ENCODE measurements at regions not wholly inside any gene's neighbourhood (a gene's known extent, or its start where the extent isn't known, plus 50 kb on each side); places are given as distances from the start of the nearest gene placed in this dataset.

- Histone ChIP-seq H3K79me2 (ENCODE audit: low read length) (no peaks in the 10 kb centered on the region), H3K4me1 (ENCODE audit: low read length) (peaks cover 6% of the 10 kb centered on the region), H4K20me1 (ENCODE audit: insufficient read depth, low read length) (no peaks in the 10 kb centered on the region; the same call in 1 of the 2 replicates), H3K27me3 (ENCODE audit: low read depth, low read length) (peaks cover 33% of the 10 kb centered on the region), H3K27ac (ENCODE audit: low read length) (no peak overlapping the region), H3K4me2 (ENCODE audit: low read length) (no peak overlapping the region), H2AFZ (ENCODE audit: low read depth, low read length) (no peak overlapping the region), H3K36me3 (replicated peaks; ENCODE audit: low read depth, low read length) (no peaks in the 10 kb centered on the region), H3K9me3 (ENCODE audit: insufficient read depth, low read length) (no peaks in the 10 kb centered on the region), H3K9ac (ENCODE audit: low read length) (no peak overlapping the region), H3K4me3 (ENCODE audit: low read length) (no peak overlapping the region)
- no peak for TF ChIP-seq EZH2phosphoT487 (IDR thresholded peaks at IDR 0.05; ENCODE audit: low read depth)
- TF ChIP-seq CTCF (IDR thresholded peaks at IDR 0.05; ENCODE audit: low read depth, low read length) = no peak
Observed at GRCh38 chr12:75766263-75767160, 255.1 kb upstream of the KRR1 start.

GRCh38 chr12:75765170-75766059 lies 254.0 kb upstream of the KRR1 start:
- Histone ChIP-seq H3K27ac (ENCODE audit: low read length) (no peak overlapping the region), H3K27me3 (ENCODE audit: low read depth, low read length) (peaks cover 28% of the 10 kb centered on the region), H3K4me1 (ENCODE audit: low read length) (peaks cover 16% of the 10 kb centered on the region), H3K9me3 (ENCODE audit: insufficient read depth, low read length) (no peaks in the 10 kb centered on the region), H3K9ac (ENCODE audit: low read length) (no peak overlapping the region), H3K4me2 (ENCODE audit: low read length) (no peak overlapping the region), H4K20me1 (ENCODE audit: insufficient read depth, low read length) (no peaks in the 10 kb centered on the region; the same call in 1 of the 2 replicates), H3K4me3 (ENCODE audit: low read length) (no peak overlapping the region), H2AFZ (ENCODE audit: low read depth, low read length) (no peak overlapping the region), H3K36me3 (replicated peaks; ENCODE audit: low read depth, low read length) (no peaks in the 10 kb centered on the region), H3K79me2 (ENCODE audit: low read length) (no peaks in the 10 kb centered on the region)
- TF ChIP-seq EZH2phosphoT487 (IDR thresholded peaks at IDR 0.05; ENCODE audit: low read depth) (no peak), CTCF (IDR thresholded peaks at IDR 0.05; ENCODE audit: low read depth, low read length) (no peak)

DNA sequence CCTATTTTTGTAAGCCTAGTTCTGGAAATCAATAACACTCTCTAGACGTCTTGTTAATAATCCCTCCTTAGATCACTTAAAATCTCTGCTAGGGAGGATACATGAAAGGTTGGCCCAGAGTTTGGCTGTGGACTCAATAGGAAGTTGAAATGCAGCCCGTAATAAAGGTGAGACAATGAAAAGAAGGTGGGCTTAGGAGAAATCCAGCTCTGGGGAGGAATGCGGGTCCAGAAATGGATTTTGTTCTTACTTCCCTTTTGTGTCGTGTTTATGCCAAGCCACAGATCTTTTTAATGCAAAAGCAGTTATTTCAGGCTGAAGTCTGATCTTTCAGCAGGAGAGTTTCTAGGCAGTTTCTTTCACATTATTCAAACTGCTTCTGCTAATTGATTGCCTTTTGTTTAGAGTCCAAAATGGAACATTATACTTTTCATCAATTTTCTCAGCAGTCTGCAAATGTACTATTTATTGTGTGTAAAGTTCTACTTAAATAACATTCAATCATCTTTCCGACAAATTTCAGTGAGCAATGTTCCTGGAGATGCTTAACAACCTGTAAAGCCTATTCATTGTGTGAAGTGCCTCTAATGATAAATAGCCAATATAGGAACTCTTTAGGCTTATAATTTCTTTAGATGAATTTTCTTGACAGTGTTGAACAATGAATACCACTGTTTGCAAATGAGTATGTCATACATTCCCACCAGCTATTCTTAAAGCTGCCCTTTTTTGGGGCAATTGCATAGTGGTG lies 252.9 kb upstream of the KRR1 start:
- peaks cover 26% of the 10 kb centered on the region for H3K27me3 ChIP-seq (ENCODE audit: low read depth, low read length)
- no peak for TF ChIP-seq CTCF (IDR thresholded peaks at IDR 0.05; ENCODE audit: low read depth, low read length)
- TF ChIP-seq EZH2phosphoT487 (IDR thresholded peaks at IDR 0.05; ENCODE audit: low read depth) = no peak
- H3K9me3 ChIP-seq (ENCODE audit: insufficient read depth, low read length) = no peaks in the 10 kb centered on the region
- no peak overlapping the region for H3K9ac ChIP-seq (ENCODE audit: low read length)
- H3K79me2 ChIP-seq (ENCODE audit: low read length) = no peaks in the 10 kb centered on the region
- peaks cover 26% of the 10 kb centered on the region for H3K4me1 ChIP-seq (ENCODE audit: low read length)
- H2AFZ ChIP-seq (ENCODE audit: low read depth, low read length) = no peak overlapping the region
- H3K4me2 ChIP-seq (ENCODE audit: low read length) = no peak overlapping the region
- H4K20me1 ChIP-seq (ENCODE audit: insufficient read depth, low read length) = no peaks in the 10 kb centered on the region; the same call in 1 of the 2 replicates
- H3K27ac ChIP-seq (ENCODE audit: low read length) = no peak overlapping the region
- no peak overlapping the region for H3K4me3 ChIP-seq (ENCODE audit: low read length)
- no peaks in the 10 kb centered on the region for H3K36me3 ChIP-seq (replicated peaks; ENCODE audit: low read depth, low read length)
